ENCODE measurements at regions not wholly inside any gene's neighbourhood (a gene's known extent, or its start where the extent isn't known, plus 50 kb on each side); places are given as distances from the start of the nearest gene placed in this dataset.
"Not testable (repeated sequence)": the region's sequence is repeated elsewhere in the genome, so short reads cannot be mapped to it uniquely, and the experiment has no call there.

DNA sequence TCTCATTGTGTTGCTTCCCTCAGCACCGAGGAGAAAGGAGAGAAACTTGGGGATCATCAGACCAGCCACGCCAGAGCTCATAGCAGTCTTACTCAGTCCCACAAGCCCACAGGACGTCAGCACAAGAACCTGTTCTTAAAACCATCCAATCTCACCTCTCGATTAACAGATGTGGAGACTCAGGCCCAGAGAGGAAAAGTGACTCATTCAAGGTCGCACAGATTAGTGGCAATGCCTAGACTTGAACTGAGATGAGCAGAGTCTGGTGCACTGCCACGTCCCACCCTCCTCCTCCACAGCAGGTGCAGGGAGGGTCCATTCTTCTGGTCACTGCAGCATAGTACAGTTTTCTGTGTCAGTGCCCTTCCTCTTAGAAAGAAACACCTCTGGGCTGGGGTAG lies 154.9 kb upstream of the PZP start:
- no peak overlapping the region for H3K27ac ChIP-seq (ENCODE audit: low read depth in 2 of 2, low read length in 1 of 2)
- H3K36me3 ChIP-seq (replicated peaks in 1 of 2; ENCODE audit: control insufficient read depth in 1 of 2, insufficient read depth in 2 of 2, low read length in 1 of 2): no peaks in the 10 kb centered on the region
- CTCF ChIA-PET: interaction anchor here (1.1 to 1.6 kb wide), 3 partner anchors 9 to 106 kb away, joined by 3 to 5 read pairs (median 4); no protein-coding TSS in a partner anchor
- no peak overlapping the region for H3K4me2 ChIP-seq
- H4K20me1 ChIP-seq (ENCODE audit: insufficient read depth): no peaks in the 10 kb centered on the region
- WGBS (ENCODE audit: low lambda C conversion rate): 35% methylated on average over 6 of the region's 6 CpGs
- no peaks in the 10 kb centered on the region for H3F3A ChIP-seq (replicated peaks; ENCODE audit: insufficient read depth)
- H3K9me3 ChIP-seq: no peaks in the 10 kb centered on the region
- H2AFZ ChIP-seq (ENCODE audit: low read depth): no peak overlapping the region
- H3K9ac ChIP-seq: no peak overlapping the region
- no peaks in the 10 kb centered on the region for H3K9me2 ChIP-seq
- TF ChIP-seq YY1 (IDR thresholded peaks at IDR 0.05; ENCODE audit: low read depth): no peak
- no peak for TF ChIP-seq MEF2A (IDR thresholded peaks at IDR 0.05; ENCODE audit: borderline replicate concordance, low read depth)
- TF ChIP-seq RFX5 (IDR thresholded peaks at IDR 0.05; ENCODE audit: low read length): no peak
- H3K27me3 ChIP-seq (ENCODE audit: insufficient read depth): no peaks in the 10 kb centered on the region; the same call in 1 of the 2 replicates
- POLR2A ChIA-PET: no interaction called here
- H3K79me2 ChIP-seq (ENCODE audit: insufficient read depth): no peaks in the 10 kb centered on the region
- DNase-seq: no peak
- H3K4me3 ChIP-seq (ENCODE audit: low read depth in 2 of 2, low read length in 1 of 2): no peak overlapping the region
- H3K4me1 ChIP-seq (ENCODE audit: control insufficient read depth in 1 of 2, insufficient read depth in 2 of 2, low read depth in 1 of 2, low read length in 1 of 2): no peaks in the 10 kb centered on the region

DNA sequence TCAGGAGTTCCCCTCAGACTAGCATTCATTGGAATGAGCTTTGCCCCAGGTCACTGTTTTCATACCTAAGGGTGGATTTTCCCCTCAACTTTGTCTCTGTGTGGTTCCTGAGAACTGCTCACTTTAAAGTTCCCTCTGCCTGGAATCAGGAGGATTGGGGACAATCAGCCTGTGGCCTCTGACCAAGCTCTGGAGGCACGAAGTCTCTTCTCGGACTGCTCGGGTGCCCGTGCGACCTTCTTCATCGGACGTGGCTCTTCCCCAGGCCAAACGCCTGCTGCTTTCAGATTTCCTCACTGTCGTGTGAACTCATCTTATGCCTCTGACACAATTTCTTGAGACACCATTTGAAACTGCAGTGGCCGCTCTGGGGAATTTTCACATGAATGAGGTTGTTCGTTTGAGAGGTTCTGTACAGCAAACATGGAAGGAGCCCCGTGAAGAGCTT lies 153.7 kb upstream of the PZP start:
- Histone ChIP-seq H3K4me2 (no peak overlapping the region), H3F3A (replicated peaks; ENCODE audit: insufficient read depth) (no peaks in the 10 kb centered on the region), H3K9me3 (no peaks in the 10 kb centered on the region), H3K4me1 (ENCODE audit: control insufficient read depth in 1 of 2, insufficient read depth in 2 of 2, low read depth in 1 of 2, low read length in 1 of 2) (no peaks in the 10 kb centered on the region), H3K27me3 (ENCODE audit: insufficient read depth) (no peaks in the 10 kb centered on the region), H3K4me3 (ENCODE audit: low read depth in 2 of 2, low read length in 1 of 2) (no peak overlapping the region), H2AFZ (ENCODE audit: low read depth) (no peak overlapping the region), H4K20me1 (ENCODE audit: insufficient read depth) (no peaks in the 10 kb centered on the region), H3K79me2 (ENCODE audit: insufficient read depth) (no peaks in the 10 kb centered on the region), H3K9me2 (no peaks in the 10 kb centered on the region), H3K36me3 (replicated peaks in 1 of 2; ENCODE audit: control insufficient read depth in 1 of 2, insufficient read depth in 2 of 2, low read length in 1 of 2) (no peaks in the 10 kb centered on the region), H3K27ac (ENCODE audit: low read depth in 2 of 2, low read length in 1 of 2) (no peak overlapping the region), H3K9ac (no peak overlapping the region)
- TF ChIP-seq RCOR1 (IDR thresholded peaks at IDR 0.05; ENCODE audit: low read length): no peak
- no peak for TF ChIP-seq RFX5 (IDR thresholded peaks at IDR 0.05; ENCODE audit: low read length)
- TF ChIP-seq FOXM1 (IDR thresholded peaks at IDR 0.05; ENCODE audit: low read depth): no peak
- TF ChIP-seq JUND (IDR thresholded peaks at IDR 0.05): no peak
- no peak for TF ChIP-seq EP300 (IDR thresholded peaks at IDR 0.05; ENCODE audit: borderline replicate concordance in 1 of 2, low read depth in 1 of 2, low read length in 1 of 2)
- TF ChIP-seq GABPA (IDR thresholded peaks at IDR 0.05; ENCODE audit: low read depth): no peak
- TF ChIP-seq, protein P1, sequence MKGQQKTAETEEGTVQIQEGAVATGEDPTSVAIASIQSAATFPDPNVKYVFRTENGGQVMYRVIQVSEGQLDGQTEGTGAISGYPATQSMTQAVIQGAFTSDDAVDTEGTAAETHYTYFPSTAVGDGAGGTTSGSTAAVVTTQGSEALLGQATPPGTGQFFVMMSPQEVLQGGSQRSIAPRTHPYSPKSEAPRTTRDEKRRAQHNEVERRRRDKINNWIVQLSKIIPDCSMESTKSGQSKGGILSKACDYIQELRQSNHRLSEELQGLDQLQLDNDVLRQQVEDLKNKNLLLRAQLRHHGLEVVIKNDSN (IDR thresholded peaks at IDR 0.05; ENCODE audit: borderline replicate concordance, low read depth): no peak
- no peak for TF ChIP-seq TAF1 (IDR thresholded peaks at IDR 0.05; ENCODE audit: borderline replicate concordance, low read depth, low read length)
- TF ChIP-seq GATA2 (CRISPR knock-in tag; IDR thresholded peaks at IDR 0.05): no peak
- no peak for TF ChIP-seq NFIC (IDR thresholded peaks at IDR 0.05; ENCODE audit: borderline replicate concordance)
- no peak for TF ChIP-seq POLR2AphosphoS5 (IDR thresholded peaks at IDR 0.05; ENCODE audit: low read depth, low read length)
- no peak for TF ChIP-seq ELF1 (IDR thresholded peaks at IDR 0.05)
- TF ChIP-seq TEAD4 (IDR thresholded peaks at IDR 0.05; ENCODE audit: borderline replicate concordance, insufficient read depth): no peak
- TF ChIP-seq MXI1 (IDR thresholded peaks at IDR 0.05; ENCODE audit: low read depth, low read length): no peak
- TF ChIP-seq, protein P2, sequence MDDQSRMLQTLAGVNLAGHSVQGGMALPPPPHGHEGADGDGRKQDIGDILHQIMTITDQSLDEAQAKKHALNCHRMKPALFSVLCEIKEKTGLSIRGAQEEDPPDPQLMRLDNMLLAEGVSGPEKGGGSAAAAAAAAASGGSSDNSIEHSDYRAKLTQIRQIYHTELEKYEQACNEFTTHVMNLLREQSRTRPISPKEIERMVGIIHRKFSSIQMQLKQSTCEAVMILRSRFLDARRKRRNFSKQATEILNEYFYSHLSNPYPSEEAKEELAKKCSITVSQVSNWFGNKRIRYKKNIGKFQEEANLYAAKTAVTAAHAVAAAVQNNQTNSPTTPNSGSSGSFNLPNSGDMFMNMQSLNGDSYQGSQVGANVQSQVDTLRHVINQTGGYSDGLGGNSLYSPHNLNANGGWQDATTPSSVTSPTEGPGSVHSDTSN (IDR thresholded peaks at IDR 0.05): no peak
- no peak for TF ChIP-seq NRF1 (IDR thresholded peaks at IDR 0.05; ENCODE audit: low read depth, low read length)
- TF ChIP-seq EZH2phosphoT487 (IDR thresholded peaks at IDR 0.05; ENCODE audit: borderline replicate concordance, low read depth): no peak
- POLR2A ChIA-PET: no interaction called here
- DNase-seq: no peak
- 66% methylated on average over 12 of the region's 12 CpGs for WGBS (ENCODE audit: low lambda C conversion rate)
- CTCF ChIA-PET: interaction anchor here (0.7 to 1.4 kb wide), 4 partner anchors 10 to 108 kb away, joined by 3 to 5 read pairs (median 4); no protein-coding TSS in a partner anchor

DNA sequence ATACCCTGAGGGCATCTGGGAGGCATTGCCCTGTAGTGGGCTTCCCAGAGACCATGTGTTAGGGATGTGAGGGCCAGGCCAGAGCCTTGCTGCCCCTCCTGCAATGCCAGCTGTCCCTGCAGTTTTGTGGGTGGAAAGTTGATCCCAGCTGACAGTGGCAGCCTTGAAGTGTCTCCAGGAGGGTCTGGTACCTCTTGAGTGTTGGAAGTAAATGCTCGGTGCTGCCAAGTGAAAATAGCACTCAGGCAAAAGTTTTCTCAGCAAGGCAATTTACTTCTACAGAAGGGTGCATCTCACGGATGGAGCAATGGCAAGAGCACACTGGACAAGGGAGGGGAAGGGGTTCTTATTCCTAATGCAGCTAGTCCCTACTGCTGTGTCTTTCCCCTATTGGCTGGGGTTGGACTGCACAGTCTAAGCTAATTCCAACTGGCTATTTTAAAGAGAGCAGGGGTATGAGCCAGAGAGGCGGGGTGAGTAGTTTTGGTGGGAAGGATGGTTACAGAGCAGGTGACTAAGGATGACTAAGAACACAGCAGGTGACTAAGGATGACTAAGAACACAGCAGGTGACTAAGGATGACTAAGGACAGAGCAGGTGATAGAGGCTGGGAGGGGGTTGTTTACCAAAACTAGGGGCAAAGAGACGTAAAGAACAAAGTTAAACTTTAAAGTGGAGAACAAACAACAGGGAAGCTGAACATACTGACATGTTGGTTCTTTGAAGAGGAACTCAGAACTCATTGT lies 146.0 kb upstream of the PZP start:
- H4K20me1 ChIP-seq (ENCODE audit: insufficient read depth); H3K4me2 ChIP-seq; H3K9me3 ChIP-seq; H3F3A ChIP-seq (replicated peaks; ENCODE audit: insufficient read depth); H3K27me3 ChIP-seq (ENCODE audit: insufficient read depth); H3K9me2 ChIP-seq; H2AFZ ChIP-seq (ENCODE audit: low read depth); H3K36me3 ChIP-seq (replicated peaks in 1 of 2; ENCODE audit: control insufficient read depth in 1 of 2, insufficient read depth in 2 of 2, low read length in 1 of 2); H3K4me1 ChIP-seq (ENCODE audit: control insufficient read depth in 1 of 2, insufficient read depth in 2 of 2, low read depth in 1 of 2, low read length in 1 of 2); H3K27ac ChIP-seq (ENCODE audit: low read depth in 2 of 2, low read length in 1 of 2); H3K9ac ChIP-seq; DNase-seq; H3K79me2 ChIP-seq (ENCODE audit: insufficient read depth); POLR2A ChIA-PET; H3K4me3 ChIP-seq (ENCODE audit: low read depth in 2 of 2, low read length in 1 of 2): not testable (repeated sequence)
- CTCF ChIA-PET: interaction anchor here (0.6 to 1.1 kb wide), 2 partner anchors 24 to 25 kb away, joined by 3 read pairs; no protein-coding TSS in a partner anchor
- WGBS (ENCODE audit: low lambda C conversion rate): 37% methylated on average over 4 of the region's 4 CpGs
